ENCODE measurements at regions not wholly inside any gene's neighbourhood (a gene's known extent, or its start where the extent isn't known, plus 50 kb on each side); places are given as distances from the start of the nearest gene placed in this dataset.

DNA sequence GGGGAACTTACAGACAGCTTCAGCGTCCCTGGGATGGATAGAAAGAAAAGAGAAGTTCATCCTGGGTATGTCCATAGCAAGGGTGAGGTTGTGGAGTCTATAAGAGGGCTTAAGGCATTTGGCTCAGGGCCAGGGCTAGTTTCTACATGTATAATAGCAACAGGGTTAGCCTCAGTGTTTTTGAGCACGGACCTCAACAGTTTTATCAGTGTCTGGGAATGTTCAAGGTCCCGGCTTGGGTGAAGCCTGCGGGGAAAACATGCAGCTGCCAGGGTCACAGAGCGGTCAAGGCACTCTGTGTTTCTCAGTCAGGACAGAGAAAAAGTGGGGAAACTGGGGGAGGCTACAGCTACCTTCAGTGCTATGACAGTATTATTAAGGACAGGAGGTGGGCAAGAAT is 427.7 kb upstream of the HS6ST1 start:
- TF ChIP-seq, protein P1, sequence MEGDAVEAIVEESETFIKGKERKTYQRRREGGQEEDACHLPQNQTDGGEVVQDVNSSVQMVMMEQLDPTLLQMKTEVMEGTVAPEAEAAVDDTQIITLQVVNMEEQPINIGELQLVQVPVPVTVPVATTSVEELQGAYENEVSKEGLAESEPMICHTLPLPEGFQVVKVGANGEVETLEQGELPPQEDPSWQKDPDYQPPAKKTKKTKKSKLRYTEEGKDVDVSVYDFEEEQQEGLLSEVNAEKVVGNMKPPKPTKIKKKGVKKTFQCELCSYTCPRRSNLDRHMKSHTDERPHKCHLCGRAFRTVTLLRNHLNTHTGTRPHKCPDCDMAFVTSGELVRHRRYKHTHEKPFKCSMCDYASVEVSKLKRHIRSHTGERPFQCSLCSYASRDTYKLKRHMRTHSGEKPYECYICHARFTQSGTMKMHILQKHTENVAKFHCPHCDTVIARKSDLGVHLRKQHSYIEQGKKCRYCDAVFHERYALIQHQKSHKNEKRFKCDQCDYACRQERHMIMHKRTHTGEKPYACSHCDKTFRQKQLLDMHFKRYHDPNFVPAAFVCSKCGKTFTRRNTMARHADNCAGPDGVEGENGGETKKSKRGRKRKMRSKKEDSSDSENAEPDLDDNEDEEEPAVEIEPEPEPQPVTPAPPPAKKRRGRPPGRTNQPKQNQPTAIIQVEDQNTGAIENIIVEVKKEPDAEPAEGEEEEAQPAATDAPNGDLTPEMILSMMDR (IDR thresholded peaks at IDR 0.05 in 4 of 5, conservative IDR thresholded peaks at IDR 0.05 in 1 of 5), result no peak
- TF ChIP-seq POLR2A (IDR thresholded peaks at IDR 0.05), result no peak
